Activated naive CD4-positive, alpha-beta T cell treated with anti-CD3 and anti-CD28 coated beads, Interleukin-2, amount 50 U/mL, for 16 hours (primary cell): ENCODE measurements at regions not wholly inside any gene's neighbourhood (a gene's known extent, or its start where the extent isn't known, plus 50 kb on each side); places are given as distances from the start of the nearest gene placed in this dataset.
"Not testable (repeated sequence)": the region's sequence is repeated elsewhere in the genome, so short reads cannot be mapped to it uniquely, and the experiment has no call there.

ENCODE experiments used
- DNase-seq: peaks from one replicate; pipeline ENCODE4 v3.0.0-alpha.2; 2020

GRCh38 chr7:119908948-119909347 is 364.0 kb upstream of the KCND2 start:
- DNase-seq = no peak

GRCh38 chr7:119914119-119914518 is 358.9 kb upstream of the KCND2 start:
- DNase-seq = not testable (repeated sequence)

DNA sequence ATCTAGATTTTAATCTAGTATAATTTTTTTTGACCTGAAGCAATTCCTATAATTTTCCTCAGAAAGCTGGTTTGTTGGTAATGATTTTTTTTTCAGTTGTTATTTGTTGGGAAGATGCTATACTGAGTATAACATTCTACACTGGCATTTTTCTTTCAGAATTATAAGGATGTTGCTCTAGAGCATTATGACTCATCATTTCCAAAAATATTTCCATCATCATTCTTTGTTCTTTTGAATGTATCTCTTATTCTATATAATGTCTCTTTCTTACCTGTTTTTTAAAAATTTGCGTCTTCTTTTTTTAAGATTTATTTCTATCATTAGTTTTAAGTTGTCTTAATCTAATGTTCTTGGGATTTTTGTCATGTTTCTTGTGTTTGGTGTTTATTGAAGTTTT is 356.5 kb upstream of the KCND2 start:
- DNase-seq = no peak

- no peak for DNase-seq
Observed at GRCh38 chr7:119918185-119918584, 354.8 kb upstream of the KCND2 start.

- no peak for DNase-seq
Observed at GRCh38 chr7:119919986-119920385, 353.0 kb upstream of the KCND2 start.

- DNase-seq = no peak
Observed at GRCh38 chr7:119925581-119926289, 347.2 kb upstream of the KCND2 start.

GRCh38 chr7:119929891-119930290 is 343.1 kb upstream of the KCND2 start:
- no peak for DNase-seq

DNA sequence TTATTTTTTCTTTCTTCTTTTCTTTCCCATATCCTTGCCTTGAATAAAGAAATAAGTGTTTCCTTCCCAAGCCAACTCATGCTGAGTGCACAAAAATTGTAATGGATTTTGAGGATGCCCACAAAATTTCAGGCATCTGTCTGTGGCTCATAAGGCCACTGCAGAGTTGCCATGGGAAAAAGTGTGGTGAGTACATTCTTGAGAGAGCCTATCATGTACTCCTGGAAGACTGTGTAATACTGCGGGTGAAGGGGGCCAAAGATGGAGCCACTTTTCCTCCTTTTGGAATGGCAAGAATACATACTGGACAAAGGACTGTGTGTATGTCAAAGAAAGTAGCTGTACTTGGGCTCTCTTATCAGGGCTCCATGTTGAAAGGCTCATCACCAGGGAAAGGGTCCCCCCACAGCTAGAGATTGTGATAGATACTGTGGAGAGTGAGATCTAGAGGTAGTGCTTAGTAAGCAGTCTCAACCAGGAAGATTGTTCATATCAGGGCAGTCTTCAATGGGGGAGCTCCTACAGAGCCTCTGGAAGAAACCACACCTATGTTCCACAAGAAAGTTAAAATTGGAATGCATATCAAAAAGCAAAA is 341.6 kb upstream of the KCND2 start:
- no peak for DNase-seq

DNA sequence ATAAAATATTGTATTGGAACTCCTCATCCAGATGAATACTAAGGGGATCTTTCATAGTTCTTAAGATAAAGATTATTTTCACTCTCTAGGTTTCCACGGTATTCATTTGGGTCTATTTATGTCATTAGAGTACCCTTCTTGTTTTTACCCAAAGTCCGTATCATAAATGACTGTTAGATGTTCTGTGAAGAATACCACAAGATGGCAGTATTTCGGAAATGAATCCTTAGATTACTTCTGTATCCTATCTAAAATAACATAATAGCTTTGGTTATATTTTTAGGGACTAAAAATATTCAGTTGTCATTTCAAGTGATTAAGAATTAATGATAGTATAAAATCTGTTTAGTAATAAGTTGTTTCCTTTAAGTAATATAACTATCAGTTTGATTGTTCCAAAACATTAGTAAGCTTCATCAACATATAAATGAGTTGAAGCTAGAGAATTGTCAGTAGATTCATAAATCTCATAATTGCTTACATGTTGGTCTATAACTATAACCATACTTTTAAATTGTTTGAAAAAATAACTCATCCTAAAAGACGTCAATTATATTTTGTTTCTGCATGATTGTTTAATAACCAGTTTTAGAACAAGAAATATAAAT is 337.5 kb upstream of the KCND2 start:
- no peak for DNase-seq

DNA sequence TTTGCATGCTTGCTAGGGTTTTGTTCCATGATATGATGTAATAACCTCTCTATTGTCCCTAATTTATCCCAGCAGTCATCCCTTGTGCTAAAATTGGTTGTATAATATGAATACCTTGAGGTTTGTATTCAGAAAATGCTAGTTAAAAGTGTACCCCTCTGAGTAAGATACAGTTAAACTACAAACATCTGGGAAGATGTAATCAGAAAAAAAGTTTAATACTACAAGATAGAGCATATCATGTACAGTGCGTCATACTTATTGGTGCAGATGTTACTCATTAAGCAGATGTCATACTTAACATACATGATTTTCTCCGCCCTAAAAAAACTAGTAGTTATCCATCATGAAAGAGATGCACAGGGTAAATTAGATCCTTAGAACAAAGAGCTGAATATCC is 336.1 kb upstream of the KCND2 start:
- DNase-seq = no peak

DNA sequence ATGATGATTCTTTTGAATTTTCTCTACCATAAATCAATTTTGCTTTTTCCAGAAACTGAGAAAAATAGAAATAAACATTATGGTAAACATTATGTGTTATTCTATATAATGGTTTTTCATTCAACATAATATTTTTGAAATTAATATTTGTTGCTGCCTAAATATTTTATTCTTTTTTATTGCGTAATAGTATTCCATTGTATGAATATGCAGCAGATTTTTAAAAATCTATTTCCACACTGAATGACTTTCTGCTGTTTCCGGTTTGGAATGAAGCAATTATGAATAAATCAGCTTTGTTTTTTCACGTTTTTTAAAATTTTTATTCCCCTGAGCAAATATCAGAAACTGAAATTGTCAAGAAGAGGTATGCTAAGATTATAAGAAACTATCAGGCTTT is 335.2 kb upstream of the KCND2 start:
- DNase-seq = no peak

GRCh38 chr7:119943942-119944600 is 328.9 kb upstream of the KCND2 start:
- DNase-seq = no peak

GRCh38 chr7:119944601-119944972 is 328.4 kb upstream of the KCND2 start:
- DNase-seq = no peak

- DNase-seq = no peak
Observed at GRCh38 chr7:119945822-119946221, 327.2 kb upstream of the KCND2 start.

- DNase-seq = no peak
Observed at GRCh38 chr7:119949053-119949452, 323.9 kb upstream of the KCND2 start.

DNA sequence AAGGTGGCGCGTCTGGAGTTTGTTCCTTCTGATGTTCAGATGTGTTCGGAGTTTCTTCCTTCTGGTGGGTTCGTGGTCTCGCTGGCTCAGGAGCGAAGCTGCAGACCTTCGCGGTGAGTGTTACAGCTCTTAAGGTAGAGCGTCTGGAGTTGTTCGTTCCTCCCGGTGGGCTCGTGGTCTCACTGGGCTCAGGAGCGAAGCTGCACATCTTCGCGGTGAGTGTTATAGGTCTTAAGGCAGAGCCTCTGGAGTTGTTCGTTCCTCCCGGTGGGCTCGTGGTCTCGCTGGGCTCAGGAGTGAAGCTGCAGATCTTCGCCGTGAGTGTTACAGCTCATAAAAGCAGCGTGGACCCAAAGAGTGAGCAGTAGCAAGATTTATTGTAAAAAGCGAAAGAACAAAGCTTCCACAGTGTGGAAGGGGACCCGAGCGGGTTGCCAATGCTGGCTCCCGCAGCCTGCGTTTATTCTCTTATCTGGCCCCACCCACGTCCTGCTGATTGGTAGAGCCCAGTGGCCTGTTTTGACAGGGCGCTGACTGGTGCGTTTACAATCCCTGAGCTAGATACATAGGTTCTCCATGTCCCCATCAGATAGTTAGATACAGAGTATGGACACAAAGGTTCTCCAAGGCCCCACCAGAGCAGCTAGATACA is 322.5 kb upstream of the KCND2 start:
- not testable (repeated sequence) for DNase-seq

GRCh38 chr7:119951614-119952013 is 321.4 kb upstream of the KCND2 start:
- not testable (repeated sequence) for DNase-seq

DNA sequence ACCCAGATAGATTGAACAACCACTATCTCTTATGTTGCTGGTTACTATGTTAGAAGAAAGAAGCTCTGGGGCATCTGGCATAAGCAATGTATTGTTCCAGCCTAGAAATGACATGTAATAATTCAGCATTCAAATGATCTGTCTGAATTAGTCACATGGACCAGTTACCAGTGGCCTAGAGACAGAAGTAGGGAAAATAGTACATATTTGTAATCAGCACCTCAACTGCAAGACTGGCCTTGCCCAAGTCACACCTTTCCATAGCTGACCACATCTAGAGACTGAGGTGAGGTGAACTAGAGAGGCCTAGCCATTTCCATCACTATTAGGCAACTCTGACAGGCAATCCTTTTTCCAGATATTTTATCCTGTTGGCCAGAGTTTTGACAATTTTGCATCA is 315.6 kb upstream of the KCND2 start:
- DNase-seq = no peak

GRCh38 chr7:119959811-119960210 is 313.2 kb upstream of the KCND2 start:
- no peak for DNase-seq

GRCh38 chr7:119963654-119964053 is 309.3 kb upstream of the KCND2 start:
- no peak for DNase-seq

GRCh38 chr7:119964065-119964464 is 308.9 kb upstream of the KCND2 start:
- DNase-seq = no peak

GRCh38 chr7:119964788-119965542 is 308.0 kb upstream of the KCND2 start:
- no peak for DNase-seq

DNA sequence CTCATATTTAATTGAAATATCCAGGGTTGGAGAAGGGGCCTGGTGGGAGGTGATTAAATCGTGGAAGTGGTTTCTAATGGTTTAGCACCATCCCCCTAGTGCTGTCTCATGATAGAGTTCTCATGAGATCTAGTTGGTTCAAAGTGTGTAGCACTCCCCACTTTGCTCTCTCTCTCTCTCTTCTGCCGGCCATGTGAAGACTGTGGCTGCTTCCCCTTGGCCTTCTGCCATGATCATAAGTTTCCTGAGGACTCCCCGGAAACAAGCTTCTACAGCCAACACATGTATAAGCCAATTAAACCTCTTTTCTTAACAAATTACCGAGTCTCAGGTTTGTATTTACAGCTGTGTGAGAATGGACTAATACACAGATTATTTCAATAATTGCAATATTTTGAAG is 305.8 kb upstream of the KCND2 start:
- DNase-seq = no peak
